ENCODE measurements at regions not wholly inside any gene's neighbourhood (a gene's known extent, or its start where the extent isn't known, plus 50 kb on each side); places are given as distances from the start of the nearest gene placed in this dataset.
A peak's percentile ranks its signal among the peaks of the same experiment; 100 is the strongest.

DNA sequence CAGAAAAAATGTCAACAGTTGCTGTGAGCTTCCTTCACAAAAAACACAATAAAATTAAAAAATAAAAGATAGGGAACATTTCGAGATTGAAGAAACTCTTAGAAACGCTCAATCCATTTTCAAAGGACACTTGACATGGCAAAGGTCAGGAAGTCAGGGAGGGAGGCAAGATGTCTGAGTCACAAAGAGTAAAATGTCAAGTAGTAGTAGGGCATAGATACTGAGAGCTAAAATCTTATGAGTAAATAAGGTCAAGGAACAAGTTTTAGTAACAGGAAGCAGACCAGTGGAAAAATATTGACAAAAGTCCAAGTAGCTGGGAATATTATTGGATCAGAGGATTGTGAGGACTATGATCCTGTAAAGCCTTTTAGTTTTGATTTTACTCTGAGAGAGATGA lies 495.6 kb downstream of the TMX3 start:
- no peak for TF ChIP-seq CTCF (IDR thresholded peaks at IDR 0.05)
- Mint-ChIP-seq H3K9me3 (no peaks in the 10 kb centered on the region), H3K36me3 (ENCODE audit: low read depth) (0 out of 2 replicates have a peak, but pooled peaks cover 5% of the 10 kb centered on the region), H3K4me1 (ENCODE audit: low read depth) (peaks cover 49% of the 10 kb centered on the region), H3K27ac (peak overlapping the region; percentile 22), H3K27me3 (ENCODE audit: insufficient read depth) (no peaks in the 10 kb centered on the region), H3K4me3 (no peak overlapping the region)
- no peak for DNase-seq

DNA sequence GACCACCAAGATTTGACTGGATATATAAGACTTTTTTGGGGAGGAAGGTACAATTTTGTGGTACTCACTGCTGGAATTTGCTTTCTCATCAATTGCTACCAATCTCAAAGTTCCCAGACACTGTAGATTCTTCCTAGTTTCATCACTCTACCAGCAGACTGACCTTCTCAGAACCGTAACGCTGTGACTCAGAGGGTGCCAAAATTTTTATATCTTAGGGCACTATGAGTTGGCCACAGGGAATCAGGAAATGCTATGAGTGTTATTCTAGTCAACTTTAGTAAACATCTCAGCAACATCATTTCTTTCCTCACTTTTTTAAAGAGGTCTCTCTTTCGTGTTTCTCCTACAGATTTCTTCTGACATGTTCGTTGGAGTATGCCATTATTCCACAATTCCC lies 499.0 kb downstream of the TMX3 start:
- Mint-ChIP-seq H3K4me1 (ENCODE audit: low read depth) (peaks cover 52% of the 10 kb centered on the region), H3K27me3 (ENCODE audit: insufficient read depth) (no peaks in the 10 kb centered on the region), H3K27ac (peak overlapping the region; percentile 83), H3K4me3 (0 out of 2 replicates have a peak overlapping the region, but pooled peaks have one; percentile 17), H3K9me3 (no peaks in the 10 kb centered on the region), H3K36me3 (ENCODE audit: low read depth) (0 out of 2 replicates have a peak, but pooled peaks cover 5% of the 10 kb centered on the region)
- DNase-seq, result peak; percentile 84
- no peak for TF ChIP-seq CTCF (IDR thresholded peaks at IDR 0.05)

GRCh38 chr18:68186039-68186438 lies 528.9 kb downstream of the TMX3 start:
- Mint-ChIP-seq H3K36me3 (ENCODE audit: low read depth) (peaks cover 11% of the 10 kb centered on the region), H3K27me3 (ENCODE audit: insufficient read depth) (no peaks in the 10 kb centered on the region; the same call in 1 of the 2 replicates), H3K9me3 (no peaks in the 10 kb centered on the region), H3K27ac (no peak overlapping the region), H3K4me3 (no peak overlapping the region), H3K4me1 (ENCODE audit: low read depth) (peaks cover 15% of the 10 kb centered on the region)
- no peak for TF ChIP-seq CTCF (IDR thresholded peaks at IDR 0.05)
- no peak for DNase-seq

GRCh38 chr18:68181956-68182355 lies 533.0 kb downstream of the TMX3 start:
- no peak for TF ChIP-seq CTCF (IDR thresholded peaks at IDR 0.05)
- H3K36me3 Mint-ChIP-seq (ENCODE audit: low read depth), result peaks cover 21% of the 10 kb centered on the region

DNA sequence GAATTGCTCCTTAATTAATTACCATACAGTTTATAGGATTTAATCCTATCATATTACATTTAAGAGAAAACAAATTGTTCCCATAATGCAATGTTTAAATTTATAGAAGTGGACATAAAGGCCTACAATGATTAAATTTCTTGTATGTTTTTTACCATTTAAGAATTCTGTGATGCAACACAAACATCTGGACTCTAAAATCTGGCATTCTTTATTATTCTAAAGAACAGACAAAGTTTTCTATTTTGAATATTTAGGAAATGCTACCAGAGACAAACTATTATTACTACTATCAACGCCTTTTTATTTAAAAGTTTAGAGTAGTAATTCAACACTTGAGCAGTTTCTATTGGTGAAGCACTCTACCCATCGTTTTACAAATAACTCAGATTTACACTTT lies 535.1 kb downstream of the TMX3 start:
- no peak for TF ChIP-seq CTCF (IDR thresholded peaks at IDR 0.05)
- Mint-ChIP-seq H3K4me1 (ENCODE audit: low read depth) (peaks cover 63% of the 10 kb centered on the region), H3K4me3 (no peak overlapping the region), H3K36me3 (ENCODE audit: low read depth) (peaks cover 19% of the 10 kb centered on the region), H3K27me3 (ENCODE audit: insufficient read depth) (no peaks in the 10 kb centered on the region), H3K9me3 (no peaks in the 10 kb centered on the region), H3K27ac (no peak overlapping the region; the same call in 1 of the 2 replicates)
- DNase-seq, result no peak

More at GRCh38 chr18:68181956-68182355, 533.0 kb downstream of the TMX3 start:
- no peak overlapping the region for H3K4me3 Mint-ChIP-seq
- H3K4me1 Mint-ChIP-seq (ENCODE audit: low read depth), result peaks cover 53% of the 10 kb centered on the region
- H3K9me3 Mint-ChIP-seq, result no peaks in the 10 kb centered on the region
- H3K27me3 Mint-ChIP-seq (ENCODE audit: insufficient read depth), result no peaks in the 10 kb centered on the region
- DNase-seq, result peak; percentile 23
- no peak overlapping the region for H3K27ac Mint-ChIP-seq

DNA sequence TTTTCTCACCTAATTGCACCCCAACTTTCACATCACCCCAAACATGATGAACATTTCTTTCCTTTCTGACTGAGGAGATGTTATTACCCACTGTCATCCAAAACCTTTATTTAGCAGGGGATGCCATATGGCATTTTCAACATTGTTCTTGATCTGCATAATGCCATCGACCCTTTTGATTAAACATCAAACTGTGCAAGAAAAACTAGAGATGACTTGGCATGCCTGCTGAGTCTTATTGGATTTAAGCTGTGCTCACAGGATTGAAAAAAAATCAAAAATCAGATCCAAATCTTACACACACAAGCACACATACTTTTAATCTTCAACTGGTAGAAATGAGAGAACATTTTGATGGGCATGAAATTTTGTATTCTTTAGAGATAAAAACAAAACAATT lies 536.0 kb downstream of the TMX3 start:
- TF ChIP-seq CTCF (IDR thresholded peaks at IDR 0.05), result no peak
- Mint-ChIP-seq H3K36me3 (ENCODE audit: low read depth) (peaks cover 18% of the 10 kb centered on the region), H3K27ac (peak overlapping the region; percentile 85), H3K27me3 (ENCODE audit: insufficient read depth) (no peaks in the 10 kb centered on the region), H3K4me3 (peak overlapping the region; percentile 31; the same call in 1 of the 2 replicates), H3K4me1 (ENCODE audit: low read depth) (peaks cover 63% of the 10 kb centered on the region), H3K9me3 (no peaks in the 10 kb centered on the region)
- no peak for DNase-seq

Data from HFFc6 (cell line).